ENCODE measurements at regions not wholly inside any gene's neighbourhood (a gene's known extent, or its start where the extent isn't known, plus 50 kb on each side); places are given as distances from the start of the nearest gene placed in this dataset.
"Not testable (repeated sequence)": the region's sequence is repeated elsewhere in the genome, so short reads cannot be mapped to it uniquely, and the experiment has no call there.

- H3K36me3 ChIP-seq (ENCODE audit: insufficient read depth, low read length), result no peaks in the 10 kb centered on the region
- TF ChIP-seq POLR2AphosphoS5 (IDR thresholded peaks at IDR 0.05; ENCODE audit: borderline replicate concordance, low read depth, low read length) (no peak), FOXP2 (optimal IDR thresholded peaks at IDR 0.05; ENCODE audit: control extremely low read depth, extremely low read length, insufficient read depth) (no peak), EZH2 (IDR thresholded peaks at IDR 0.05) (no peak)
- H3K9me3 ChIP-seq (ENCODE audit: low read depth, low read length), result no peaks in the 10 kb centered on the region
- H3K4me3 ChIP-seq, result no peak overlapping the region
- no peak overlapping the region for H3K27ac ChIP-seq
- no peak for DNase-seq (ENCODE audit: low read depth, low spot score)
- no peak overlapping the region for H3K9ac ChIP-seq (ENCODE audit: insufficient read length)
Measured at GRCh38 chr16:29321585-29321984, 84.9 kb downstream of the NPIPB11 start.

DNA sequence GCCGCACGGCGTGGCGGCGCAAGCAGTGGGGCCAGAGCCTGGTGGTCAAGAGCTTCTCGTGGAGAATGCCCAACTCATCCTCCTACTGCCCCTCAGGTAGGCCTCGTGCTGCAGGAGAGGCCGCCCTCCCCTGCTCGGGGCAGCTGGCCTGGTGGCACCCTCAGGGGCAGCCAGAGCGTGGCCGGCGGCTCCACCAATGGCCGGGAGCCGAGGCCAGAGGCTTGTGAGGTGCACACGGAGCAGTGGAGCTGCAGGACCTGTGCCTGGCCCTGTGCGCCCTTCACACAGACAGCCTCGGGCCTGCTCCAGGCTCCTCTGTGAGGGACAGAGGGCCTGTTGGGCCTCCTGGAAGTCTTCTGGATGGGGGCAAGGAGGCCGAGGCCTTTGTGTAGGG lies 85.5 kb downstream of the NPIPB11 start:
- no peak overlapping the region for H3K4me3 ChIP-seq
- no peaks in the 10 kb centered on the region for H3K9me3 ChIP-seq (ENCODE audit: low read depth, low read length)
- no peak for DNase-seq (ENCODE audit: low read depth, low spot score)
- TF ChIP-seq EZH2 (IDR thresholded peaks at IDR 0.05) (no peak), FOXP2 (optimal IDR thresholded peaks at IDR 0.05; ENCODE audit: control extremely low read depth, extremely low read length, insufficient read depth) (no peak), POLR2AphosphoS5 (IDR thresholded peaks at IDR 0.05; ENCODE audit: borderline replicate concordance, low read depth, low read length) (no peak)
- no peak overlapping the region for H3K27ac ChIP-seq
- no peak overlapping the region for H3K9ac ChIP-seq (ENCODE audit: insufficient read length)
- H3K36me3 ChIP-seq (ENCODE audit: insufficient read depth, low read length), result no peaks in the 10 kb centered on the region

GRCh38 chr16:29320274-29320999 lies 86.1 kb downstream of the NPIPB11 start:
- Histone ChIP-seq H3K36me3 (ENCODE audit: insufficient read depth, low read length) (no peaks in the 10 kb centered on the region), H3K27ac (no peak overlapping the region), H3K9ac (ENCODE audit: insufficient read length) (no peak overlapping the region), H3K9me3 (ENCODE audit: low read depth, low read length) (no peaks in the 10 kb centered on the region), H3K4me3 (no peak overlapping the region)
- no peak for TF ChIP-seq POLR2AphosphoS5 (IDR thresholded peaks at IDR 0.05; ENCODE audit: borderline replicate concordance, low read depth, low read length)
- TF ChIP-seq FOXP2 (optimal IDR thresholded peaks at IDR 0.05; ENCODE audit: control extremely low read depth, extremely low read length, insufficient read depth), result no peak
- TF ChIP-seq EZH2 (IDR thresholded peaks at IDR 0.05), result no peak
- DNase-seq (ENCODE audit: low read depth, low spot score), result no peak

DNA sequence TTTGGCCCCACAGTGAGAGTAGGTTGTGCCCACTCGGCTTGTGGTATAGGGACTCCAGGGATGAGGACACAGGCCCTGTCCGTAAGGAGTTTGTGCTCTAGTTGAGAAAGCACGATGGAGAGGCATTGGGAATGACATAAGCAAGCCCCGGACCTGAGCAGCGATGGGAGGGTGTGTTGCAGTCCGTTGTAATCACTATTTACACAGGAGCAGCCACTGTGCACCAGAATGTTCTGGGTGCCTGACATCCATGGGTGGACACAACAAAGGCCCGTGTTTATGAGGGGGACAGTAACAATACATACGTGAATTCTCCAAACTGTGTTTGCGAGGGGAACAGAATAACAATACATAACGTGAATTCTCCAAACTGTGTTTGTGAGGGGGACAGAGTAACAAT lies 86.8 kb downstream of the NPIPB11 start:
- no peak overlapping the region for H3K9ac ChIP-seq (ENCODE audit: insufficient read length)
- H3K36me3 ChIP-seq (ENCODE audit: insufficient read depth, low read length), result no peaks in the 10 kb centered on the region
- no peak for DNase-seq (ENCODE audit: low read depth, low spot score)
- H3K4me3 ChIP-seq, result no peak overlapping the region
- H3K9me3 ChIP-seq (ENCODE audit: low read depth, low read length), result no peaks in the 10 kb centered on the region
- H3K27ac ChIP-seq, result no peak overlapping the region
- TF ChIP-seq EZH2 (IDR thresholded peaks at IDR 0.05) (no peak), POLR2AphosphoS5 (IDR thresholded peaks at IDR 0.05; ENCODE audit: borderline replicate concordance, low read depth, low read length) (no peak)

GRCh38 chr16:29318561-29318968 lies 87.9 kb downstream of the NPIPB11 start:
- not testable (repeated sequence) for H3K36me3 ChIP-seq (ENCODE audit: insufficient read depth, low read length); H3K4me3 ChIP-seq; H3K9ac ChIP-seq (ENCODE audit: insufficient read length); H3K9me3 ChIP-seq (ENCODE audit: low read depth, low read length); DNase-seq (ENCODE audit: low read depth, low spot score); H3K27ac ChIP-seq

- TF ChIP-seq FOXP2 (optimal IDR thresholded peaks at IDR 0.05; ENCODE audit: control extremely low read depth, extremely low read length, insufficient read depth) (no peak), POLR2AphosphoS5 (IDR thresholded peaks at IDR 0.05; ENCODE audit: borderline replicate concordance, low read depth, low read length) (no peak), EZH2 (IDR thresholded peaks at IDR 0.05) (no peak)
- Histone ChIP-seq H3K4me3 (no peak overlapping the region), H3K27ac (no peak overlapping the region), H3K36me3 (ENCODE audit: insufficient read depth, low read length) (no peaks in the 10 kb centered on the region), H3K9ac (ENCODE audit: insufficient read length) (no peak overlapping the region), H3K9me3 (ENCODE audit: low read depth, low read length) (no peaks in the 10 kb centered on the region)
- no peak for DNase-seq (ENCODE audit: low read depth, low spot score)
Measured at GRCh38 chr16:29318037-29318436, 88.5 kb downstream of the NPIPB11 start.

DNA sequence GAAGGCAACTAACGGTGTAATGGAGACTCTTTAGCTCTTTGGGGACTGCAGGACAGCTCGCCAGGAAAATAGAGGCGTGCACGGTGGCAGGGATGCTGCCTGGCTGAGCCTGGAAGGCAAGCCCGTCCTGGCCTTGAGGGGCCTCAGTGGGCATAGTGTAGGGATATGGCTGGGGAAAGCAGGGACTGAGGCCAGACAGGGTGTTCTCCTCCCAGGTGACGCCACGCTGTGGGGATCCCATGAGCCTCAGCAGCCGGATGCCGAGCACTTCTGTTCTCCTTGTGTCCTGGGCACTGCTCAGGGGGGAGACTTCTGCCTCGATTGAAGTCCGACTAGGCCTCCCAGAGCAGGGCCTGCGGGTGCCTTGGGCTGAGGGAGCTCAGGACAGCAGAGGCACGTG lies 89.2 kb downstream of the NPIPB11 start:
- no peak overlapping the region for H3K4me3 ChIP-seq
- TF ChIP-seq FOXP2 (optimal IDR thresholded peaks at IDR 0.05; ENCODE audit: control extremely low read depth, extremely low read length, insufficient read depth) (no peak), POLR2AphosphoS5 (IDR thresholded peaks at IDR 0.05; ENCODE audit: borderline replicate concordance, low read depth, low read length) (no peak), EZH2 (IDR thresholded peaks at IDR 0.05) (no peak)
- no peak for DNase-seq (ENCODE audit: low read depth, low spot score)
- no peak overlapping the region for H3K27ac ChIP-seq
- H3K9me3 ChIP-seq (ENCODE audit: low read depth, low read length), result no peaks in the 10 kb centered on the region
- H3K36me3 ChIP-seq (ENCODE audit: insufficient read depth, low read length), result no peaks in the 10 kb centered on the region
- H3K9ac ChIP-seq (ENCODE audit: insufficient read length), result no peak overlapping the region

GRCh38 chr16:29316761-29317183 lies 89.7 kb downstream of the NPIPB11 start:
- no peak overlapping the region for H3K27ac ChIP-seq
- DNase-seq (ENCODE audit: low read depth, low spot score), result no peak

GRCh38 chr16:29315916-29316517 lies 90.5 kb downstream of the NPIPB11 start:
- Histone ChIP-seq H3K9ac (ENCODE audit: insufficient read length) (no peak overlapping the region), H3K36me3 (ENCODE audit: insufficient read depth, low read length) (no peaks in the 10 kb centered on the region), H3K4me3 (no peak overlapping the region), H3K9me3 (ENCODE audit: low read depth, low read length) (no peaks in the 10 kb centered on the region), H3K27ac (no peak overlapping the region)
- DNase-seq (ENCODE audit: low read depth, low spot score), result no peak
- no peak for TF ChIP-seq EZH2 (IDR thresholded peaks at IDR 0.05)
- TF ChIP-seq POLR2AphosphoS5 (IDR thresholded peaks at IDR 0.05; ENCODE audit: borderline replicate concordance, low read depth, low read length), result no peak
- no peak for TF ChIP-seq FOXP2 (optimal IDR thresholded peaks at IDR 0.05; ENCODE audit: control extremely low read depth, extremely low read length, insufficient read depth)

More at GRCh38 chr16:29316761-29317183, 89.7 kb downstream of the NPIPB11 start:
- H3K4me3 ChIP-seq, result no peak overlapping the region
- no peak overlapping the region for H3K9ac ChIP-seq (ENCODE audit: insufficient read length)
- H3K9me3 ChIP-seq (ENCODE audit: low read depth, low read length), result no peaks in the 10 kb centered on the region
- no peaks in the 10 kb centered on the region for H3K36me3 ChIP-seq (ENCODE audit: insufficient read depth, low read length)
- no peak for TF ChIP-seq POLR2AphosphoS5 (IDR thresholded peaks at IDR 0.05; ENCODE audit: borderline replicate concordance, low read depth, low read length)
- no peak for TF ChIP-seq EZH2 (IDR thresholded peaks at IDR 0.05)
- no peak for TF ChIP-seq FOXP2 (optimal IDR thresholded peaks at IDR 0.05; ENCODE audit: control extremely low read depth, extremely low read length, insufficient read depth)
